ENCODE measurements at regions not wholly inside any gene's neighbourhood (a gene's known extent, or its start where the extent isn't known, plus 50 kb on each side); places are given as distances from the start of the nearest gene placed in this dataset.

DNA sequence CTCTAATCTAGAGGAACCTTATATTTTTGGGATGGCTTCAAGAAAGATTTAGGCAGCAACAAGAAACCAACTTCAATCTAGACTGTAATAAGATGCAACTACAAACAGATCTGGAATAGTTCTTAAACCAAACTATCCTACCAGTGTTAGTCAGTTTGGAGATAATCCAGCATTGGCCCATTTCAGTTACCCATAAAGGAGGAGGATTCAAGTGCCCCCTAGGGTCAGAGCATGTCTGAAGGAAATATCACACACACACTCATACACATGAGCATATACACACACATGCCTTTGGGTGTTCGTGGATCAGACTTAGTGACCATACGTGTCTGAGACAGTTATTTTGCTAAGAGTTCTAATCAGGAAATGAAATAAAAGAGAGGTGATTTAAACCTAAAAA is 261.2 kb downstream of the ADAMTS20 start:
- H3K4me1 ChIP-seq, result peaks cover 0 to 8% (median 0%) of the 10 kb centered on the region in 4 donors
- no peak for DNase-seq (ENCODE audit: low spot score in 2 of 2)
- TF ChIP-seq CTCF (IDR thresholded peaks at IDR 0.05) (no peak), POLR2A (IDR thresholded peaks at IDR 0.05) (no peak)

GRCh38 chr12:43289426-43289801 is 262.6 kb downstream of the ADAMTS20 start:
- TF ChIP-seq POLR2A (IDR thresholded peaks at IDR 0.05) (no peak), EP300 (IDR thresholded peaks at IDR 0.05) (no peak)
- H3K9me3 ChIP-seq, result no peaks in the 10 kb centered on the region
- no peaks in the 10 kb centered on the region for H3K36me3 ChIP-seq
- peak overlapping the region in 2 of 4 donors; percentile 1 to 10 for H3K4me3 ChIP-seq
- DNase-seq (ENCODE audit: low spot score in 2 of 2), result no peak
- H3K4me1 ChIP-seq, result peaks cover 0 to 8% (median 0%) of the 10 kb centered on the region in 4 donors
- H3K27me3 ChIP-seq, result no peaks in the 10 kb centered on the region
- WGBS, 2 donors, result 2 to 10% methylated on average over 5 of the region's 5 CpGs
- H3K27ac ChIP-seq, result peak overlapping the region in 2 of 4 donors; percentile 3 to 4

More for the DNA sequence above, 261.2 kb downstream of the ADAMTS20 start:
- Histone ChIP-seq H3K27ac (no peak overlapping the region), H3K27me3 (no peaks in the 10 kb centered on the region), H3K36me3 (no peaks in the 10 kb centered on the region), H3K4me3 (no peak overlapping the region), H3K9me3 (no peaks in the 10 kb centered on the region)
- WGBS, 2 donors, result 95 to 100% methylated on average over 2 of the region's 2 CpGs

GRCh38 chr12:43288671-43289425 is 263.2 kb downstream of the ADAMTS20 start:
- WGBS, 2 donors, result 35 to 43% methylated on average over 15 of the region's 15 CpGs
- peak overlapping the region in 2 of 4 donors; percentile 1 to 10 for H3K4me3 ChIP-seq
- peak overlapping the region in 2 of 4 donors; percentile 3 to 4 for H3K27ac ChIP-seq

DNA sequence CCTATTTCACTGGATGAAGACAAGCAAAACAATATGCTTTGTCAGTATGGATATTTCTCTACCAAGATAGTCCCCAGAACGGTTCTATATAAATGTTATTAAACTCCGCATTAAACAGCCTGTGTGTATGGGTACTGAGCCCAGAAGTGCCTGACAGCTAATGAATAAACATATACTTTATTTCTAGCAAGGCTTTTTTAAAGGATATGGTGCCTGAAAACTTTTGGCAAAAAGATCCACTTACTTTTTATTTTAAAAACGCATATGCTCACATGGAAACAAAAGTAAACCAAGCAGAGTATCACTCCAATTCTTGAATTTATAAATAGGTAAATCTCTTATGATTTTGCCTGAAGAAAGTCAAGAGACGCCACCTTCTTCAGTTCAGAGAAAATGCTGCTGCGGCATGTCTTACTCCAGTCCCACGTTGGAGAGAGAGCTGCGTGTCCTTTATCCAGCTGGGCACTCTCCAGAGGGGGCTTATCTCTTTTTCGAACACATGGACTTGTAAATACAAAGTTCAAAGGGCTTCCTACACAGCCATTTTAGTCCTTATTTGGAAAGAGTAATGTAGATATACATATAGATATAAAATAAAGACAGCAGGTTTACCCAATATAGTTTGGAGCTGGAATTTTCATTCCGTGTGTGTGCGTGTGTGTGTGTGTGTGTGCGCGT is 264.2 kb downstream of the ADAMTS20 start:
- peaks cover 0 to 10% (median 0%) of the 10 kb centered on the region in 4 donors for H3K4me1 ChIP-seq
- H3K4me3 ChIP-seq, result no peak overlapping the region
- no peak for DNase-seq (ENCODE audit: low spot score in 2 of 2)
- no peaks in the 10 kb centered on the region for H3K9me3 ChIP-seq
- no peak overlapping the region for H3K27ac ChIP-seq
- H3K36me3 ChIP-seq, result no peaks in the 10 kb centered on the region
- WGBS, 2 donors, result 79% methylated on average over 12 of the region's 12 CpGs
- H3K27me3 ChIP-seq, result no peaks in the 10 kb centered on the region
- TF ChIP-seq EP300 (IDR thresholded peaks at IDR 0.05) (no peak), CTCF (IDR thresholded peaks at IDR 0.05) (no peak), POLR2A (IDR thresholded peaks at IDR 0.05) (no peak)

More at GRCh38 chr12:43288671-43289425, 263.2 kb downstream of the ADAMTS20 start:
- Histone ChIP-seq H3K27me3 (no peaks in the 10 kb centered on the region), H3K4me1 (peaks cover 0 to 8% (median 0%) of the 10 kb centered on the region in 4 donors), H3K36me3 (no peaks in the 10 kb centered on the region), H3K9me3 (no peaks in the 10 kb centered on the region)
- DNase-seq (ENCODE audit: low spot score in 2 of 2), result no peak
- TF ChIP-seq EP300 (IDR thresholded peaks at IDR 0.05), result no peak
- no peak for TF ChIP-seq CTCF (IDR thresholded peaks at IDR 0.05)
- no peak for TF ChIP-seq POLR2A (IDR thresholded peaks at IDR 0.05)

DNA sequence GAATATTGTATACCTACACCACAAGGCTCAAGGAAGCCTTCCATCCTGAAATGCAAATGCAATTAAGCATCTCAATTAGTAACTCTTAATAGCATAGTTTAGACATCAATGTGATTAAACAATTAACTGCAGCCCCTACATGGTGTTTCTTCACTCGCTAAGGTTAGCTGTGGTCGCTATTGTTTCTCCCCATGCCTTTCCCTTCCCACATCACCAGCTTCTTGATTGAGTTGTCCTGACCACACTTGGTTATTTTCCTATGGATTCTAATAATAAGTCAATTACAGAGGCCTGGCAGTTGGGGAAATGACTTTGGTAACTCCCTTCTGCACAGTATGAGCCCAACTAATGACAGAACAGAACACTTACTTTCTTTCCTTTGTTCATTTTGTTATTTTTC is 265.0 kb downstream of the ADAMTS20 start:
- H3K4me3 ChIP-seq, result no peak overlapping the region
- peaks cover 0 to 14% (median 0%) of the 10 kb centered on the region in 4 donors for H3K4me1 ChIP-seq
- DNase-seq (ENCODE audit: low spot score in 2 of 2), result no peak
- no peaks in the 10 kb centered on the region for H3K27me3 ChIP-seq
- no peaks in the 10 kb centered on the region for H3K36me3 ChIP-seq
- no peak for TF ChIP-seq EP300 (IDR thresholded peaks at IDR 0.05)
- TF ChIP-seq CTCF (IDR thresholded peaks at IDR 0.05), result no peak
- TF ChIP-seq POLR2A (IDR thresholded peaks at IDR 0.05), result no peak
- no peak overlapping the region for H3K27ac ChIP-seq
- WGBS, 2 donors, result 92 to 94% methylated on average over 2 of the region's 2 CpGs
- no peaks in the 10 kb centered on the region for H3K9me3 ChIP-seq

All from tibial nerve (tissue), 4 donors.